IPS-18a (cell line): ENCODE measurements at regions not wholly inside any gene's neighbourhood (a gene's known extent, or its start where the extent isn't known, plus 50 kb on each side); places are given as distances from the start of the nearest gene placed in this dataset.

Source experiments
- H3K27ac ChIP-seq: one replicate; pipeline ENCODE4 v1.5.1; 2013; ENCODE audit warnings: low read length
- H3K27me3 ChIP-seq: one replicate; pipeline ENCODE4 v1.6.1; 2013; ENCODE audit warnings: mild to moderate bottlenecking, low read length; ENCODE audit not compliant: control insufficient read depth, insufficient read depth
- H3K36me3 ChIP-seq: one replicate; pipeline ENCODE4 v1.6.1; 2013; ENCODE audit warnings: low read depth, low read length; ENCODE audit not compliant: control insufficient read depth
- H3K4me1 ChIP-seq: one replicate; pipeline ENCODE4 v1.6.1; 2013; ENCODE audit warnings: low read depth, low read length; ENCODE audit not compliant: control insufficient read depth
- H3K4me3 ChIP-seq: one replicate; pipeline ENCODE4 v1.5.1; 2013; ENCODE audit warnings: low read length
- H3K9ac ChIP-seq: one replicate; pipeline ENCODE4 v1.6.1; 2013; ENCODE audit warnings: mild to moderate bottlenecking, low read length, moderate library complexity
- H3K9me3 ChIP-seq: one replicate; pipeline ENCODE4 v1.6.1; 2013; ENCODE audit warnings: low read depth, low read length; ENCODE audit not compliant: control insufficient read depth

GRCh38 chr11:92829671-92830070, 139.8 kb upstream of the MTNR1B start:
- no peak overlapping the region for H3K9ac ChIP-seq
- no peaks in the 10 kb centered on the region for H3K36me3 ChIP-seq
- H3K9me3 ChIP-seq: no peaks in the 10 kb centered on the region
- H3K27ac ChIP-seq: no peak overlapping the region
- H3K27me3 ChIP-seq: no peaks in the 10 kb centered on the region
- H3K4me1 ChIP-seq: peaks cover 9% of the 10 kb centered on the region
- H3K4me3 ChIP-seq: no peak overlapping the region

GRCh38 chr11:92830377-92831155, 138.9 kb upstream of the MTNR1B start:
- H3K9ac ChIP-seq: no peak overlapping the region
- no peak overlapping the region for H3K27ac ChIP-seq
- no peak overlapping the region for H3K4me3 ChIP-seq
- H3K9me3 ChIP-seq: no peaks in the 10 kb centered on the region
- H3K36me3 ChIP-seq: no peaks in the 10 kb centered on the region
- H3K27me3 ChIP-seq: no peaks in the 10 kb centered on the region
- peaks cover 9% of the 10 kb centered on the region for H3K4me1 ChIP-seq

GRCh38 chr11:92834296-92835020, 135.0 kb upstream of the MTNR1B start:
- Histone ChIP-seq H3K4me1 (peaks cover 9% of the 10 kb centered on the region), H3K36me3 (no peaks in the 10 kb centered on the region), H3K9ac (no peak overlapping the region), H3K27me3 (no peaks in the 10 kb centered on the region), H3K4me3 (no peak overlapping the region), H3K27ac (no peak overlapping the region), H3K9me3 (no peaks in the 10 kb centered on the region)

GRCh38 chr11:92837595-92837994, 131.9 kb upstream of the MTNR1B start:
- H3K4me1 ChIP-seq: peaks cover 9% of the 10 kb centered on the region
- H3K9me3 ChIP-seq: no peaks in the 10 kb centered on the region
- no peak overlapping the region for H3K4me3 ChIP-seq
- no peaks in the 10 kb centered on the region for H3K27me3 ChIP-seq
- H3K36me3 ChIP-seq: no peaks in the 10 kb centered on the region
- H3K9ac ChIP-seq: no peak overlapping the region
- no peak overlapping the region for H3K27ac ChIP-seq

- H3K27me3 ChIP-seq: no peaks in the 10 kb centered on the region
- H3K36me3 ChIP-seq: no peaks in the 10 kb centered on the region
- no peak overlapping the region for H3K9ac ChIP-seq
- no peak overlapping the region for H3K4me3 ChIP-seq
- H3K27ac ChIP-seq: no peak overlapping the region
- H3K4me1 ChIP-seq: peaks cover 9% of the 10 kb centered on the region
- no peaks in the 10 kb centered on the region for H3K9me3 ChIP-seq
Measured at GRCh38 chr11:92838759-92839310, 130.6 kb upstream of the MTNR1B start.

- H3K27ac ChIP-seq: no peak overlapping the region
- no peak overlapping the region for H3K4me3 ChIP-seq
- no peaks in the 10 kb centered on the region for H3K9me3 ChIP-seq
- H3K36me3 ChIP-seq: no peaks in the 10 kb centered on the region
- no peaks in the 10 kb centered on the region for H3K27me3 ChIP-seq
- peaks cover 9% of the 10 kb centered on the region for H3K4me1 ChIP-seq
- H3K9ac ChIP-seq: no peak overlapping the region
Measured at GRCh38 chr11:92839450-92839849, 130.0 kb upstream of the MTNR1B start.

GRCh38 chr11:92841719-92842118, 127.7 kb upstream of the MTNR1B start:
- H3K27me3 ChIP-seq: no peaks in the 10 kb centered on the region
- peaks cover 9% of the 10 kb centered on the region for H3K4me1 ChIP-seq
- H3K9me3 ChIP-seq: no peaks in the 10 kb centered on the region
- H3K27ac ChIP-seq: no peak overlapping the region
- no peaks in the 10 kb centered on the region for H3K36me3 ChIP-seq
- no peak overlapping the region for H3K4me3 ChIP-seq
- H3K9ac ChIP-seq: no peak overlapping the region

GRCh38 chr11:92843455-92843854, 126.0 kb upstream of the MTNR1B start:
- no peaks in the 10 kb centered on the region for H3K36me3 ChIP-seq
- H3K4me1 ChIP-seq: peaks cover 9% of the 10 kb centered on the region
- H3K9ac ChIP-seq: no peak overlapping the region
- H3K27ac ChIP-seq: no peak overlapping the region
- H3K9me3 ChIP-seq: no peaks in the 10 kb centered on the region
- H3K4me3 ChIP-seq: no peak overlapping the region
- H3K27me3 ChIP-seq: no peaks in the 10 kb centered on the region

- H3K4me3 ChIP-seq: no peak overlapping the region
- no peaks in the 10 kb centered on the region for H3K27me3 ChIP-seq
- no peak overlapping the region for H3K27ac ChIP-seq
- no peaks in the 10 kb centered on the region for H3K9me3 ChIP-seq
- no peaks in the 10 kb centered on the region for H3K36me3 ChIP-seq
- H3K9ac ChIP-seq: no peak overlapping the region
- H3K4me1 ChIP-seq: peaks cover 4% of the 10 kb centered on the region
Measured at GRCh38 chr11:92844197-92844596, 125.3 kb upstream of the MTNR1B start.

GRCh38 chr11:92845390-92845789, 124.1 kb upstream of the MTNR1B start:
- Histone ChIP-seq H3K4me1 (no peaks in the 10 kb centered on the region), H3K27me3 (no peaks in the 10 kb centered on the region), H3K9me3 (no peaks in the 10 kb centered on the region), H3K9ac (no peak overlapping the region), H3K27ac (no peak overlapping the region), H3K4me3 (no peak overlapping the region), H3K36me3 (no peaks in the 10 kb centered on the region)

GRCh38 chr11:92845805-92846204, 123.6 kb upstream of the MTNR1B start:
- H3K4me3 ChIP-seq: no peak overlapping the region
- H3K9ac ChIP-seq: no peak overlapping the region
- no peaks in the 10 kb centered on the region for H3K9me3 ChIP-seq
- H3K4me1 ChIP-seq: no peaks in the 10 kb centered on the region
- H3K27me3 ChIP-seq: no peaks in the 10 kb centered on the region
- no peak overlapping the region for H3K27ac ChIP-seq
- no peaks in the 10 kb centered on the region for H3K36me3 ChIP-seq
